ENCODE measurements at regions not wholly inside any gene's neighbourhood (a gene's known extent, or its start where the extent isn't known, plus 50 kb on each side); places are given as distances from the start of the nearest gene placed in this dataset.

- H3K36me3 ChIP-seq (replicated peaks; ENCODE audit: low read depth, low read length): no peaks in the 10 kb centered on the region
- H3K27ac ChIP-seq (ENCODE audit: low read length): no peak overlapping the region
- no peak overlapping the region for H3K4me2 ChIP-seq (ENCODE audit: low read length)
- H3K27me3 ChIP-seq (ENCODE audit: low read depth, low read length): peaks cover 7% of the 10 kb centered on the region; the same call in 1 of the 2 replicates
- no peak overlapping the region for H3K4me3 ChIP-seq (ENCODE audit: low read length)
- TF ChIP-seq EZH2phosphoT487 (IDR thresholded peaks at IDR 0.05; ENCODE audit: low read depth) (no peak), CTCF (IDR thresholded peaks at IDR 0.05; ENCODE audit: low read depth, low read length) (no peak)
- H3K9ac ChIP-seq (ENCODE audit: low read length): no peak overlapping the region
- no peaks in the 10 kb centered on the region for H3K9me3 ChIP-seq (ENCODE audit: insufficient read depth, low read length)
- no peak overlapping the region for H2AFZ ChIP-seq (ENCODE audit: low read depth, low read length)
- H4K20me1 ChIP-seq (ENCODE audit: insufficient read depth, low read length): 0 out of 2 replicates have a peak, but pooled peaks cover 3% of the 10 kb centered on the region
- H3K79me2 ChIP-seq (ENCODE audit: low read length): no peaks in the 10 kb centered on the region
- no peaks in the 10 kb centered on the region for H3K4me1 ChIP-seq (ENCODE audit: low read length)
These were observed 65.3 kb downstream of the RMI2 start for GRCh38 chr16:11410376-11411058.

GRCh38 chr16:11411059-11411550 is 65.8 kb downstream of the RMI2 start:
- H3K27ac ChIP-seq (ENCODE audit: low read length): no peak overlapping the region
- no peaks in the 10 kb centered on the region for H3K36me3 ChIP-seq (replicated peaks; ENCODE audit: low read depth, low read length)
- H3K9ac ChIP-seq (ENCODE audit: low read length): no peak overlapping the region
- H3K4me1 ChIP-seq (ENCODE audit: low read length): no peaks in the 10 kb centered on the region
- no peaks in the 10 kb centered on the region for H4K20me1 ChIP-seq (ENCODE audit: insufficient read depth, low read length)
- H3K4me2 ChIP-seq (ENCODE audit: low read length): no peak overlapping the region
- H3K9me3 ChIP-seq (ENCODE audit: insufficient read depth, low read length): no peaks in the 10 kb centered on the region
- H3K4me3 ChIP-seq (ENCODE audit: low read length): no peak overlapping the region
- H3K27me3 ChIP-seq (ENCODE audit: low read depth, low read length): peaks cover 9% of the 10 kb centered on the region; the same call in 1 of the 2 replicates
- TF ChIP-seq EZH2phosphoT487 (IDR thresholded peaks at IDR 0.05; ENCODE audit: low read depth) (no peak), CTCF (IDR thresholded peaks at IDR 0.05; ENCODE audit: low read depth, low read length) (no peak)
- no peaks in the 10 kb centered on the region for H3K79me2 ChIP-seq (ENCODE audit: low read length)
- H2AFZ ChIP-seq (ENCODE audit: low read depth, low read length): no peak overlapping the region

GRCh38 chr16:11412175-11412904 is 67.1 kb downstream of the RMI2 start:
- no peaks in the 10 kb centered on the region for H3K4me1 ChIP-seq (ENCODE audit: low read length)
- no peak overlapping the region for H3K27ac ChIP-seq (ENCODE audit: low read length)
- no peak overlapping the region for H3K9ac ChIP-seq (ENCODE audit: low read length)
- no peak for TF ChIP-seq EZH2phosphoT487 (IDR thresholded peaks at IDR 0.05; ENCODE audit: low read depth)
- TF ChIP-seq CTCF (IDR thresholded peaks at IDR 0.05; ENCODE audit: low read depth, low read length): no peak
- H4K20me1 ChIP-seq (ENCODE audit: insufficient read depth, low read length): no peaks in the 10 kb centered on the region
- no peaks in the 10 kb centered on the region for H3K36me3 ChIP-seq (replicated peaks; ENCODE audit: low read depth, low read length)
- H3K27me3 ChIP-seq (ENCODE audit: low read depth, low read length): peaks cover 9% of the 10 kb centered on the region; the same call in 1 of the 2 replicates
- H3K79me2 ChIP-seq (ENCODE audit: low read length): no peaks in the 10 kb centered on the region
- no peaks in the 10 kb centered on the region for H3K9me3 ChIP-seq (ENCODE audit: insufficient read depth, low read length)
- no peak overlapping the region for H3K4me3 ChIP-seq (ENCODE audit: low read length)
- H3K4me2 ChIP-seq (ENCODE audit: low read length): no peak overlapping the region
- no peak overlapping the region for H2AFZ ChIP-seq (ENCODE audit: low read depth, low read length)
